ENCODE measurements at regions not wholly inside any gene's neighbourhood (a gene's known extent, or its start where the extent isn't known, plus 50 kb on each side); places are given as distances from the start of the nearest gene placed in this dataset.
"Not testable (repeated sequence)": the region's sequence is repeated elsewhere in the genome, so short reads cannot be mapped to it uniquely, and the experiment has no call there.

DNA sequence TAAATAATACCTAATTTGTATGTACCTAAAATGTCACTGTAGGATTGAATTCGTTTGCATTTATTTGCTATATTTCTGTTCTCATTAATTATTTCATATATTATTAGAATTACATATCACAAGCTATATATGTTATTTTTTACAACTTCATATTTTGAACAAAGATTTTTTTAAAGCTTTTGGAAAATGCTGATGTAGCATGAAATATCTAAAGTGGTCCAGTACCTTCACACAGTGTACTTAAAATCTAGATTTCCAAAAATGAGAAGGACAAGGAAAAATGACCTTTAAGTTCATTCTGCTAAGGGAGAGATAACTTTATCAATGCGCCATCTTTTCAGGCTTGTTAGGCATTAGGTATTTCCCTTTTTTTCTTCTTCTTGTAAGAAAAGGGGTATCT lies 71.8 kb downstream of the LARP7 start:
- Histone ChIP-seq H3K4me3 (ENCODE audit: low read depth in 1 of 2, low read length in 2 of 2) (no peak overlapping the region), H3K9ac (ENCODE audit: low read depth in 1 of 2, low read length in 2 of 2) (no peak overlapping the region), H3K36me3 (ENCODE audit: control insufficient read depth in 1 of 2, insufficient read depth in 2 of 2, low read length in 2 of 2) (no peaks in the 10 kb centered on the region), H3K27me3 (ENCODE audit: control insufficient read depth in 1 of 2, insufficient read depth in 2 of 2, low read length in 2 of 2) (peaks cover 28 to 29% of the 10 kb centered on the region in 2 donors), H3K9me3 (ENCODE audit: control insufficient read depth in 1 of 2, low read length in 2 of 2) (no peaks in the 10 kb centered on the region), H3K27ac (ENCODE audit: low read depth, low read length) (no peak overlapping the region), H3K4me1 (ENCODE audit: control insufficient read depth in 1 of 2, insufficient read depth in 2 of 2, low read length in 2 of 2) (peaks cover 7 to 9% of the 10 kb centered on the region in 2 donors)

DNA sequence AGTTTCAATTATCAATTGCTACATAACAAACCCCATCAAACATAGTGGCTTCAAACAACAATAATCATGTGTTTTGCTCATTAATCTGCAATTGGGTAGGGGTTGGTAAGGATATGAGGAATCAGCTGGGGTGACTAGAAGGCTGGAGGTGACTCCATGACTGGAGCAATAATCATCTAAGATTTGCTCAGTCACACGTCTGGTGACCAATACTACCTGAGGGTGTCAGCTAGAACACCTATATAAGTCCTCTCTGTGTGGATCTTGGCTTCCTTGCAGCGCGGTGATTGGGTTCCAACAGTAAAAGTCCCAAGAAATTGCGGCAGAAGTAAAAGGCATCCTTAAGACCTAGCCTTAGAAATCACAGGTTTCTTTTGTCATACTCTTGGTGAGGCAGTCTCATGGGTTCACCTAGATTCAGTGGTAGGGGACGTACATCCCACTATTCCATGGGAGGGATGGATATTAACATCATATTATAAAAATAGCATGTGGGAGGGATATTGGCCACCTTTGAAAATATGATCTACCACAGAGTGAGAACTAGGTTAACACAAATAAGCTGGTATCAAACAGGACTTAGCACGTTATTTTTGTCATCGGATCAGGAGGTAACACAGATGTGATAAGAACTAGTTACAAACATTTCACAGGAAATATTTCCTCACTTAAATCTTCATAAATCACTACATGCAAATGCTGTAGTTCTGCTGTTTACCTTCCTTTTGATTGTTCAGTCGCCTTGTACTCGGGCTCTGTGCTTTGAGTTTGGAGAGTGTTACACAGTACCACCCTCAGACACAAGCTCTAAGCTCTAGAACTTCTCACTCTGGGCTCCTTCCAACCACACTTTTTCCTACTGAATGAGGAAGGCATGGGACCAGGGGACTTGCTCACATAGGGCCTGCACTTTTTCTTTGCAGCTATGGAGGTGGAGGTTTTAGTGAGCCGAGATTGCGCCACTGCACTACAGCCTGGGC lies 78.3 kb downstream of the LARP7 start:
- no peaks in the 10 kb centered on the region for H3K9me3 ChIP-seq (ENCODE audit: control insufficient read depth in 1 of 2, low read length in 2 of 2)
- H3K4me1 ChIP-seq (ENCODE audit: control insufficient read depth in 1 of 2, insufficient read depth in 2 of 2, low read length in 2 of 2), result no peaks in the 10 kb centered on the region
- H3K27ac ChIP-seq (ENCODE audit: low read depth, low read length), result no peak overlapping the region
- no peak overlapping the region for H3K4me3 ChIP-seq (ENCODE audit: low read depth in 1 of 2, low read length in 2 of 2)
- H3K9ac ChIP-seq (ENCODE audit: low read depth in 1 of 2, low read length in 2 of 2), result no peak overlapping the region
- H3K27me3 ChIP-seq (ENCODE audit: control insufficient read depth in 1 of 2, insufficient read depth in 2 of 2, low read length in 2 of 2), result no peaks in the 10 kb centered on the region
- no peaks in the 10 kb centered on the region for H3K36me3 ChIP-seq (ENCODE audit: control insufficient read depth in 1 of 2, insufficient read depth in 2 of 2, low read length in 2 of 2)

DNA sequence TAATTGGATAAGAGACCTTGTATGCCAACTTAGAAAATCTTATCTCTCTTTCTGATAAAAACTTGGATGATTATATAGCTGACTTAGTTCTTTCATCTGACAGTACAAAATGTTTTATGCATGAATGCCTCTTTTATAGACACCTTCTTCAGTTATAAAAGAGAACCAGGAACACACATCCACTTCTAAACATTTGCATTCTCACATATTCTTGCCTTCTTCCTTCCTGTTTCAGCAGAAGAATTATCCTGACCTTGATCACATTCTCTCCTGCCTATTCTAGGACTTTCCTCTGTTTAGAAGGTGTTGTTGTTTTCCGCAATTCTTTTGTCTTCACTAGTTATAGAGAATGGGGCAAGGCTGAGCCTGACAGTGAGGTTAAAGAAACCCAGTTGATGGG lies 80.9 kb downstream of the LARP7 start:
- Histone ChIP-seq H3K27ac (ENCODE audit: low read depth, low read length) (no peak overlapping the region), H3K4me1 (ENCODE audit: control insufficient read depth in 1 of 2, insufficient read depth in 2 of 2, low read length in 2 of 2) (no peaks in the 10 kb centered on the region), H3K27me3 (ENCODE audit: control insufficient read depth in 1 of 2, insufficient read depth in 2 of 2, low read length in 2 of 2) (no peaks in the 10 kb centered on the region), H3K9me3 (ENCODE audit: control insufficient read depth in 1 of 2, low read length in 2 of 2) (no peaks in the 10 kb centered on the region), H3K4me3 (ENCODE audit: low read depth in 1 of 2, low read length in 2 of 2) (no peak overlapping the region), H3K9ac (ENCODE audit: low read depth in 1 of 2, low read length in 2 of 2) (no peak overlapping the region), H3K36me3 (ENCODE audit: control insufficient read depth in 1 of 2, insufficient read depth in 2 of 2, low read length in 2 of 2) (no peaks in the 10 kb centered on the region)

DNA sequence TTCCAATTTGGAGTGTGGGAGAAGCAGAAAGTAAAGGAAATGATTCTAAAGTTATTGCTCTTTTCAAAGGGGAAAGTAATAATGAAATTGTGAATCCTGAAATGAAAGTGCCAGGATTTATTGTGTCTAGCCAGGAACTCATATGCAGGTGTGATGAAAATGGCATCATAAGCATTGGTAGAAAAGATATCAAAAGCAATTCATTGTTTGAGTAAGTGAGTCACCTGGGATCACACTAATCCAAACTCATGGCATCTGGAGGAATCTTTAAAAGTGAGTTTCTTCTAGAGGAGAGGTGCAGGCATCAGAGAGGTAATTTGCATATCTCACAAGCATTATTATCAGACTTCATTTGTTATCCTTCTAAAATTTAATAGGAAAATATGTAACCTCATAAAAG lies 84.7 kb downstream of the LARP7 start:
- H3K9ac ChIP-seq (ENCODE audit: low read depth in 1 of 2, low read length in 2 of 2), result no peak overlapping the region
- H3K36me3 ChIP-seq (ENCODE audit: control insufficient read depth in 1 of 2, insufficient read depth in 2 of 2, low read length in 2 of 2), result no peaks in the 10 kb centered on the region
- H3K9me3 ChIP-seq (ENCODE audit: control insufficient read depth in 1 of 2, low read length in 2 of 2), result no peaks in the 10 kb centered on the region

DNA sequence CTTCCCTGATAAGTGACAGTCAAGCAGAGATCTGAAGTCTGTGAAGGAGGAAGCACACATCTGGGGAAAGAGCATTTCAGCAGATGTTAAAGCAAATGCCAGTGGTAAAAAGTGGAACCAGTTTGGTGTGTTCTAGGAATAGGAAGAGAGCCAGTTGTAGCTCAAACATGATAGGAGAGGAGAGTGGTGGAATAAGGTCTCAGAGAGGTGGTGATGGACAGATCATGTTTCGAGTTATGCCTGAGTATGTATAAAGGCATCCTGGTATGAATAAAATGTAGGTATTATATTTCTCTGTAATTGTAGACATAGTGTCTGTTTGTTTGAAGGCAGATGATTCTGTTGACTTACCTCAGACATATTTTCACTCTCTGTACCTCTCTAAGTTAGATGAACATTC lies 89.1 kb downstream of the LARP7 start:
- Histone ChIP-seq H3K27ac (ENCODE audit: low read depth, low read length) (no peak overlapping the region), H3K4me3 (ENCODE audit: low read depth in 1 of 2, low read length in 2 of 2) (no peak overlapping the region), H3K36me3 (ENCODE audit: control insufficient read depth in 1 of 2, insufficient read depth in 2 of 2, low read length in 2 of 2) (no peaks in the 10 kb centered on the region), H3K4me1 (ENCODE audit: control insufficient read depth in 1 of 2, insufficient read depth in 2 of 2, low read length in 2 of 2) (no peaks in the 10 kb centered on the region), H3K9me3 (ENCODE audit: control insufficient read depth in 1 of 2, low read length in 2 of 2) (no peaks in the 10 kb centered on the region), H3K27me3 (ENCODE audit: control insufficient read depth in 1 of 2, insufficient read depth in 2 of 2, low read length in 2 of 2) (no peaks in the 10 kb centered on the region), H3K9ac (ENCODE audit: low read depth in 1 of 2, low read length in 2 of 2) (no peak overlapping the region)

More for the DNA sequence above, 84.7 kb downstream of the LARP7 start:
- no peak overlapping the region for H3K4me3 ChIP-seq (ENCODE audit: low read depth in 1 of 2, low read length in 2 of 2)
- no peak overlapping the region for H3K27ac ChIP-seq (ENCODE audit: low read depth, low read length)
- no peaks in the 10 kb centered on the region for H3K27me3 ChIP-seq (ENCODE audit: control insufficient read depth in 1 of 2, insufficient read depth in 2 of 2, low read length in 2 of 2)
- no peaks in the 10 kb centered on the region for H3K4me1 ChIP-seq (ENCODE audit: control insufficient read depth in 1 of 2, insufficient read depth in 2 of 2, low read length in 2 of 2)

DNA sequence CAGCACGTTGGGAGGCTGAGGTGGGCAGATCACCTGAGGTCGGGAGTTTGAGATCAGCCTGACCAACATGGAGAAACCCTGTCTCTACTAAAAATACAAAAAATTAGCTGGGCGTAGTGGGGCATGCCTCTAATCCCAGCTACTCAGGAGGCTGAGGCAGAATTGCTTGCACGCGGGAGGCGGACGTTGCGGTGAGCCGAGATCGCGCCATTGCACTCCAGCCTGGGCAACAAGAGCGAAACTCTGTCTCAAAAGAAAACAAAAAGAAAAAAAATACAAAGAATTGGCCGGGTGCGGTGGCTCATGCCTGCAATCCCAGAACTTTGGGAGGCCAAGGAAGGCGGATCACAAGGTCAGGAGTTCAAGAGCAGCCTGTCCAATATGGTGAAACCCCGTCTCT lies 90.8 kb downstream of the LARP7 start:
- not testable (repeated sequence) for H3K36me3 ChIP-seq (ENCODE audit: control insufficient read depth in 1 of 2, insufficient read depth in 2 of 2, low read length in 2 of 2); H3K4me3 ChIP-seq (ENCODE audit: low read depth in 1 of 2, low read length in 2 of 2); H3K9me3 ChIP-seq (ENCODE audit: control insufficient read depth in 1 of 2, low read length in 2 of 2); H3K27me3 ChIP-seq (ENCODE audit: control insufficient read depth in 1 of 2, insufficient read depth in 2 of 2, low read length in 2 of 2); H3K9ac ChIP-seq (ENCODE audit: low read depth in 1 of 2, low read length in 2 of 2); H3K27ac ChIP-seq (ENCODE audit: low read depth, low read length); H3K4me1 ChIP-seq (ENCODE audit: control insufficient read depth in 1 of 2, insufficient read depth in 2 of 2, low read length in 2 of 2)

DNA sequence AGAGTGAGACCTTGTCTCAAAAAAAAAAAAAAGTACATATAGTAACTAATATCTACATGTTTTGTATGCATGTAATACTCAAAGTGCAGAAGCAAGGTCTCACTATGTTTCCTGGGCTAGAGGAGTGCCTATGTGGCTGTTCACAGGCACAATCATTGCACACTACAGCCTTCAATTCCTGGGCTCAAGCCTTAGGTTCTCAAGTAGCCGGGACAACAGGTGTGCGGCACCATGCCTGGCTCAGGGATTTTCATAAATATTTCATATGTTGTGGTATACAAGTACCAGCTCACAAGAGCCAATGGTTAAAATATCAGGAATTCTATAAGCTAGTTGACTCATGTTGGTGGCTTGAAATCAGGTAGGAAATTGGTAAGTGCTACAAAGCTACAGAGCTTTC lies 94.8 kb downstream of the LARP7 start:
- Histone ChIP-seq H3K9me3 (ENCODE audit: control insufficient read depth in 1 of 2, low read length in 2 of 2) (no peaks in the 10 kb centered on the region), H3K36me3 (ENCODE audit: control insufficient read depth in 1 of 2, insufficient read depth in 2 of 2, low read length in 2 of 2) (no peaks in the 10 kb centered on the region), H3K27me3 (ENCODE audit: control insufficient read depth in 1 of 2, insufficient read depth in 2 of 2, low read length in 2 of 2) (no peaks in the 10 kb centered on the region), H3K4me3 (ENCODE audit: low read depth in 1 of 2, low read length in 2 of 2) (no peak overlapping the region), H3K9ac (ENCODE audit: low read depth in 1 of 2, low read length in 2 of 2) (no peak overlapping the region), H3K27ac (ENCODE audit: low read depth, low read length) (no peak overlapping the region), H3K4me1 (ENCODE audit: control insufficient read depth in 1 of 2, insufficient read depth in 2 of 2, low read length in 2 of 2) (no peaks in the 10 kb centered on the region)

DNA sequence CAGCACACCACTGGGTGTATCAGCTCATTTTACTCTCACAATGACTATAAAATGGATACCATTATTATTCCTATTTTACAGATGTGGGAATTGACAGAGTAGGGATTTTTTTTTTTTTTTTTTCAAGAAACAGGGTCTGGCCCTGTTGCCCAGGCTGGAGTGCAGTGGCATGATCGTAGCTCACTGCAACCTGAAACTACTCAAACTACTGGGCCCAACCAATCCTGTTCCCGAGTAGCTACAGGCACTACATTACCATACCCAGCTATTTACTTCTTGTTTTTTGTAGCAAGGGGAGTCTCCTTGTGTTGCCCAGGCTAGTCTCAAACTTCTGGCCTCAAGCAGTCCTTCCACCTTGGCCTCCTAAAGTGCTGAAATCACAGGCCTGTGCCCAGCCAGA lies 95.2 kb downstream of the LARP7 start:
- Histone ChIP-seq H3K9me3 (ENCODE audit: control insufficient read depth in 1 of 2, low read length in 2 of 2) (no peaks in the 10 kb centered on the region), H3K36me3 (ENCODE audit: control insufficient read depth in 1 of 2, insufficient read depth in 2 of 2, low read length in 2 of 2) (no peaks in the 10 kb centered on the region), H3K9ac (ENCODE audit: low read depth in 1 of 2, low read length in 2 of 2) (no peak overlapping the region)

DNA sequence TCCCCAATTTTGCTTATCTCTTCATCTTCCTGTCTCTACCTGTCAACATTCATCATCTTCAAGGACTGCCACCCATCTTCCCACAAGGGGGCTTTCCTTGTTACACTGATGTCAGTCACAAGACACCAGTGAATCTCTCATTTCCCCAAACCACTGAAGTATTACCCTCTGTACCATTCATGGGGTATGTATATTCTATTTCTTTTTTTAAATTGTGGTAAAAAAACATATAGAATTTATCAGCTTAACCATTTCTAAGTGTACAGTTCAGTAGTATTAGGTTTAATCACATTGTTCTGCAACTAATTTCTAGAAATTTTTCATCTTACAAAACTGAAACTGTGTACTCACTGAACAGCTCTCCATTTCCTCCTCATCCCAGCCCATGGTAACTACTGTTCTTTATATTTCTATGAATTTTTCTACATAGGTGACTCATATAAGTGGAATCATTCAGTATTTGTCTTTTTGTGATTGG lies 98.6 kb downstream of the LARP7 start:
- Histone ChIP-seq H3K4me3 (ENCODE audit: low read depth in 1 of 2, low read length in 2 of 2) (no peak overlapping the region), H3K27ac (ENCODE audit: low read depth, low read length) (no peak overlapping the region), H3K9me3 (ENCODE audit: control insufficient read depth in 1 of 2, low read length in 2 of 2) (no peaks in the 10 kb centered on the region), H3K4me1 (ENCODE audit: control insufficient read depth in 1 of 2, insufficient read depth in 2 of 2, low read length in 2 of 2) (no peaks in the 10 kb centered on the region), H3K27me3 (ENCODE audit: control insufficient read depth in 1 of 2, insufficient read depth in 2 of 2, low read length in 2 of 2) (no peaks in the 10 kb centered on the region), H3K36me3 (ENCODE audit: control insufficient read depth in 1 of 2, insufficient read depth in 2 of 2, low read length in 2 of 2) (no peaks in the 10 kb centered on the region), H3K9ac (ENCODE audit: low read depth in 1 of 2, low read length in 2 of 2) (no peak overlapping the region)

More for the DNA sequence above, 95.2 kb downstream of the LARP7 start:
- Histone ChIP-seq H3K4me1 (ENCODE audit: control insufficient read depth in 1 of 2, insufficient read depth in 2 of 2, low read length in 2 of 2) (no peaks in the 10 kb centered on the region), H3K27me3 (ENCODE audit: control insufficient read depth in 1 of 2, insufficient read depth in 2 of 2, low read length in 2 of 2) (no peaks in the 10 kb centered on the region), H3K4me3 (ENCODE audit: low read depth in 1 of 2, low read length in 2 of 2) (no peak overlapping the region), H3K27ac (ENCODE audit: low read depth, low read length) (no peak overlapping the region)

DNA sequence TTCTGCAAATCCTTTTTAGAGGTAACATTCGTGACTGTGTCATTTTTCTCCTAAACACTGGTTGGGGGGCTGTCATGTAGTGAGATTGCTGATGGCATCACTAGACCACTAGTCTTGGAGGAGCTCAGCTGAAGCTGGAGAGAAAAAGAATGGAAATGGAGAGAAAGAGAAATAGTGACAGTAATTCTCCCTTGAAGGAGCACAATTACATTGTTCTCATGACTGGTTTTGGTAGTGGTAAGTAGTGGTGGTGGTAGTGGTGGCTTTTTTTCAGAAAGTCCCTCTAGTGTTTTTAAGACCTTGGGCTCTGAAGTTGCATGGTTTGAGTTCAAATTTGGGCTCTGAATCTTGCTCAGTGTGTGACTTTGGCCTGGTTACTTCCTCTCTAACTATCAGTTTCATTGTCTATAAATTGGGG lies 99.8 kb downstream of the LARP7 start:
- Histone ChIP-seq H3K36me3 (ENCODE audit: control insufficient read depth in 1 of 2, insufficient read depth in 2 of 2, low read length in 2 of 2) (no peaks in the 10 kb centered on the region), H3K4me1 (ENCODE audit: control insufficient read depth in 1 of 2, insufficient read depth in 2 of 2, low read length in 2 of 2) (no peaks in the 10 kb centered on the region)

More for the DNA sequence above, 99.8 kb downstream of the LARP7 start:
- H3K9ac ChIP-seq (ENCODE audit: low read depth in 1 of 2, low read length in 2 of 2), result no peak overlapping the region
- no peaks in the 10 kb centered on the region for H3K9me3 ChIP-seq (ENCODE audit: control insufficient read depth in 1 of 2, low read length in 2 of 2)
- H3K4me3 ChIP-seq (ENCODE audit: low read depth in 1 of 2, low read length in 2 of 2), result no peak overlapping the region
- no peak overlapping the region for H3K27ac ChIP-seq (ENCODE audit: low read depth, low read length)
- H3K27me3 ChIP-seq (ENCODE audit: control insufficient read depth in 1 of 2, insufficient read depth in 2 of 2, low read length in 2 of 2), result no peaks in the 10 kb centered on the region
